HG03565 (cell line): ENCODE measurements at regions not wholly inside any gene's neighbourhood (a gene's known extent, or its start where the extent isn't known, plus 50 kb on each side); places are given as distances from the start of the nearest gene placed in this dataset.

Source experiments
- ATAC-seq: cut with Tn5 transposase; IDR thresholded peaks from one replicate; pipeline ENCODE4 v1.9.1; 2021; ENCODE audit warnings: mild to moderate bottlenecking, moderate library complexity; ENCODE audit not compliant: unreplicated experiment

DNA sequence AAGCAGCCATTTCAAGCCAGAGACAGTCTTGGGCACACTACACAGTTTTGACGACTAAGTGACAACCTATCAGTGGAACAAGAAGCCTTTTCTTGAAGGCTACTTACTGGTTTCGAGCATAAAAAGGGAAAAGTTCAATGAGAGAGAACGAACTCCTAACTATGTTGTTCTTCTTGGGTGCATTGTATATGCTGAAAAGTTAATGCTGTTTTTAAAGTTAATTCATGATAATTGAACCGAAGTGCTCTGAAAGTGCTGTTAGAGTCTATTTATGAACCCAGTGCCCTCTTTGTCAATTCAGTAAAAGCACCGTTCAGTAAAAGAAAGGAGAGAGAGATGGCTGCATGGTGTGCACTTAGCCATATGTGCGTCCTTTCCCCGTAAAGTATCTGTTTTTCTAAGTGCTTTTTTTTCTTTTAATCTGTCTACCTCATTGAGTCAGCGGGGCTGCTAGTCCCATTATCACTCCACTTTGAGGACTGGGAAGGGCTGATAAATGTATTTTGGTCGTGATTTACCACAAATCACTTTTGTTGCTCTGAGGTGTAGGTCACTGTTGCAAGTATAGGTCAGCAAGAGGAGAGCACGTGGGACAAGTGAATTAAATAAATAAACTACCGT lies 380.7 kb upstream of the GOLIM4 start:
- ATAC-seq = no peak

- ATAC-seq = no peak
Measured at GRCh38 chr3:168475704-168476103, 380.0 kb upstream of the GOLIM4 start.

DNA sequence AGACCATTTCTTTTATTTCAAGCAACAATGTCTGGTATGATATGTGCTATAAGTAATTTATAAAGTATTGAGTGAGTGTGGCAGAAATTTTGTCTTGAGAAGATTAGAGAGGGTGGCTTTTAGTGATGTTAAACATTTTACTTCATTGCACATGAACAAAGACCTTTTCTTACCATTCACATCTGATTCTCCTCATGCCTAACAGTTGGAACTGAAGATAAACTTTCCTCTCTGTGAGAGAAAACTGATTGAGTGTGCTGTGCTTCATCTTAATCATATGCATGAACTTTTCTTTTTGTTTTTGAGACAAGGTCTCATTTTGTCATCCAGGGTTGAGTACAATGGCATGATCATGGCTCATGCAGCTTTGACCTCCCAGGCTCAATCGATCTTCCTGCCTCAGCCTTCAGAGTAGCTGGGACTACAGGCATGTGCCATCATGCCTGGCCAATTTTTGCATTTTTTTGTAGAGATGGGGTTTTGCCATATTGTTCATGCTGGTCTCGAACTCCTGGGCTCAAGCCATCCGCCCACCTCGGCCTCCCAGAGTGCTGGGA lies 377.7 kb upstream of the GOLIM4 start:
- ATAC-seq = no peak

DNA sequence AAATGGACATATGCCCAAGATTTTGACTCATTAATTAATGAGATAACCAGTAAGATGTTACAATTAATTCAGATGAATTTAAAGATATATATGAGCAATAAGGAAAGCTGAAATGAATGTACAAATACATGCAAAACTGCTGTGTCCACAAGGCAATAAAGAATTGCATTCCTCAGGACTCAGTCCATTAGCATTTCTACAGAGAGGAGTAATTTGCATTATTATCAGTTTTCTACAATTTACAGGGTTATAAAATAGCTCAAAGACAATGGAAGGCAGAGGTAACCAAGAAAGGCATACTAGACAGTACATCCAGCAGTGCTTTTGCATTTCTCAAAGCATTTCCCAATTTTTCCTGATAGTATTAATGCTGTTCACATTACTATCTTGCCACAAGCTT lies 377.1 kb upstream of the GOLIM4 start:
- ATAC-seq = no peak

- ATAC-seq = no peak
Measured at GRCh38 chr3:168470380-168470779, 374.7 kb upstream of the GOLIM4 start.

DNA sequence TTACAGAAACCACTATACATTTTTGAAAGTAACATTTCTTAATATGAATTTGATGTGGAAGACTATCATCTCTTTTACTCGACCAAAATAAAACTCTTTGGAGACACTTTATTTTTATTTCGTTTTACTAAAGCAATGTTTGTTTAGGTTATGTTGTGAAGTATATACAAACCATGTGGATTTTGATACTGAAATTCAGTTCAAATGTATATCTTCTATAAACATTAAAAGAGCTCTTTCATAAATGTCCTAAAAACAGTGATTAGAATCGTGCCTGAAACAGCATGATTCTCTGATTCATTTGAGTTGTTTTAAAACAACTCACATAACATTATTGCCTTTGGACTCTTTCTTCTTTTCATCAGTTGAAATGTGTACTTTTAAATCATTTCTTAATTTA lies 373.7 kb upstream of the GOLIM4 start:
- ATAC-seq = no peak

- peak; percentile 69 for ATAC-seq
Measured at GRCh38 chr3:168467115-168467714, 371.5 kb upstream of the GOLIM4 start.

DNA sequence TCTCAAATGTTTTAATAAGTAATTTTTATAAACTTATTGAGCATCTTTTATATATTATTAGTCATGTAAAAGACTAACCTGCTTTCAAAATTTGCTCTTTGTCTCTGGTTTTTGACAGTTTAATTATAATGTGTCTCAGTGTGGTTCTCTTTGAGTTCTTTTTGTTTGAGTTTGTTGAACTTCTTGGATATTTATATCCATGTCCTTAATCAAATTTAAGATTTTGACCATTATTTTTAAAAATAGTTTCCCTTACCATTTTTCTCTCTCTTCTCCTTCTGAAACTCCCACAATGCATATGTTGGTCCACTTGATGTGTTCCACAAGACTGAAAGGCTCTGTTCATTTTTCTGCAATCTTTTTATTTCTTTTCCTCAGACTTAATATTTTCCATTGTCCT lies 366.1 kb upstream of the GOLIM4 start:
- no peak for ATAC-seq

- no peak for ATAC-seq
Measured at GRCh38 chr3:168459226-168459784, 363.6 kb upstream of the GOLIM4 start.

- no peak for ATAC-seq
Measured at GRCh38 chr3:168457954-168458539, 362.3 kb upstream of the GOLIM4 start.

- ATAC-seq = no peak
Measured at GRCh38 chr3:168455814-168456213, 360.1 kb upstream of the GOLIM4 start.

DNA sequence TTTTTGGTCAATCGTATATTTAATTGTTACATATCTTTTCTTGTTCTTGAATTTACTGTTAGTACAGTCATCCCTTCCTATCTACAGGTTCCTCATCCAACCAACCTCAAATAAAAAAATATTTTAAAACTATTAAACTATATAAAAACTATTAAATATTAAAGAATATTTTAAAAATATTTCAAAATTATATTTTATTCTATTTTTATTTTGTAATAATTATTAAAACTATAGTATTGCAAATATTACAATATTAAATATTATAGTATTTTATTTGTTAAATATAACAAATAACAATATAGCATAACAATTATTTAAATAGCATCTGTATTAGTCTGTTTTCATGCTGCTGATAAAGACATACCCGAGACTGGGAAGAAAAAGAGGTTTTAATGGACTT lies 357.9 kb upstream of the GOLIM4 start:
- ATAC-seq = no peak

DNA sequence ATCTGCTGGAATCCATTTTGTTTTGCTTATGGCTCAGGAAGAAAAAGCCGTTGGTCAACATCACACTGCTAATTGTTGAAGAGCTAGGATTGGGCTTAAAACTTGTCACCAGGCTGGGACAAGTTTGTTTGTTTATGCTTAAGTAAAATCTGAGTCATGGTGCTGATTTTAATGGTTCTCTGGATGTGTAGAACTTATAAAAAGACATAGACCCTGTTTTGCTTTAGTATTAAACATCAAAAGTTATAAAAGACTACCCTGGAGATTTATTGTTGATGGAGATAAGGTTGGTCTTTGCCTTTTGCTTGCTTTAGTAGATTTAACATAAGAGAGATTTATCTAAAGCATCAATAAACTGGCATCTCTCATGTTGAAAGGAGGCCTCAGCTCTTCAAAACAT lies 348.2 kb upstream of the GOLIM4 start:
- ATAC-seq = no peak

GRCh38 chr3:168442502-168442901 lies 346.8 kb upstream of the GOLIM4 start:
- ATAC-seq = no peak

GRCh38 chr3:168436245-168436724 lies 340.6 kb upstream of the GOLIM4 start:
- ATAC-seq = no peak

GRCh38 chr3:168431491-168431890 lies 335.8 kb upstream of the GOLIM4 start:
- no peak for ATAC-seq

GRCh38 chr3:168427835-168428475 lies 332.2 kb upstream of the GOLIM4 start:
- ATAC-seq = no peak

GRCh38 chr3:168427156-168427555 lies 331.4 kb upstream of the GOLIM4 start:
- no peak for ATAC-seq

DNA sequence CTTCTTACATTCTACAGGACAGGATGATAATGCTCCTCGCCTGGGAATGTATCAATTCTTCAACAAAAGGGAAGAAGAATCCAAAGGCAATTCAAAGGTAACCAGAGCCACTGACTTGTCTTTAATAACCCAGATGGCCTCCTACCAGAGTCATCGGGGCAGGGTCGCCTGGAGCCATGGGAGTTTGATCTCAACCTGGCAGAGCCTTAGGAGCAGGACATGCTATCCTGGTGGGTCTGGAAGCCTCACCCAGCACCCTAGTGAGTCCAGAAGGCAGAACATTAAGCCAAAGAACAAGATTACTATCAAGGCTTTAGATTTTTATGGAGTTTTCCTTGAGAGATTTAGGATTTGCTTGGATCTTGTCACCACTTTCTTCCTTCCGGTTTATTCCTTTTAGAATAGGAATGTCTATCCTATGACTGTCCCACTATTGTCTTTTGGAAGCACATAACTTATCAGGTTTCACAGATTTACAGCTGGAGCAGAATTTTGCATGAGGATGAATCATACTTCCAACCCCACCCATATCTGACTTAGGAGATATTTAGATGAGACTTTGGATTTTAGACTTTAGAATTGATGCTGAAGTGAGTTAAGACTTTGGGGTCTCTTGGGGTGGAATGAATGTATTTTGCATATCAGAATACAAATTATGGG lies 330.3 kb upstream of the GOLIM4 start:
- ATAC-seq = no peak

GRCh38 chr3:168424059-168424734 lies 328.5 kb upstream of the GOLIM4 start:
- no peak for ATAC-seq
